GM23248 (cell line): ENCODE measurements at regions not wholly inside any gene's neighbourhood (a gene's known extent, or its start where the extent isn't known, plus 50 kb on each side); places are given as distances from the start of the nearest gene placed in this dataset.

Source experiments
- DNase-seq: peaks from one replicate; pipeline ENCODE4 v3.0.0-alpha.2; 2015
- H2AFZ ChIP-seq: fragments of 200-600 bp; sonication (generic); 2 replicates; pipeline ENCODE4 v1.6.1; 2016; ENCODE audit warnings: antibody characterized with exemption
- H3F3A ChIP-seq: fragments of 200-600 bp; sonication (generic); 2 replicates; pipeline ENCODE4 v1.6.1; 2016; ENCODE audit warnings: mild to moderate bottlenecking, antibody characterized with exemption, mixed run types; ENCODE audit not compliant: insufficient read depth
- H3K27ac ChIP-seq: fragments of 200-600 bp; sonication (generic); 2 replicates; pipeline ENCODE4 v1.5.1; 2016; ENCODE audit warnings: mild to moderate bottlenecking
- H3K27me3 ChIP-seq: fragments of 200-600 bp; sonication (generic); replicated peaks from 2 replicates; pipeline ENCODE4 v1.6.1; 2016; ENCODE audit warnings: mild to moderate bottlenecking; ENCODE audit not compliant: insufficient read depth
- H3K36me3 ChIP-seq: fragments of 200-600 bp; sonication (generic); 2 replicates; pipeline ENCODE4 v1.6.1; 2016; ENCODE audit warnings: low read depth, mild to moderate bottlenecking
- H3K4me1 ChIP-seq: fragments of 200-600 bp; sonication (generic); 2 replicates; pipeline ENCODE4 v1.6.1; 2016; ENCODE audit warnings: mild to moderate bottlenecking; ENCODE audit not compliant: insufficient read depth
- H3K4me2 ChIP-seq: fragments of 200-600 bp; sonication (generic); one replicate; pipeline ENCODE4 v1.6.1; 2016; ENCODE audit warnings: mild to moderate bottlenecking; ENCODE audit not compliant: unreplicated experiment
- H3K4me3 ChIP-seq: fragments of 200-600 bp; sonication (generic); 2 replicates; pipeline ENCODE4 v1.5.1; 2016; ENCODE audit warnings: mild to moderate bottlenecking
- H3K79me2 ChIP-seq: fragments of 200-600 bp; sonication (generic); 2 replicates; pipeline ENCODE4 v1.6.1; 2016; ENCODE audit warnings: mild to moderate bottlenecking; ENCODE audit not compliant: insufficient read depth
- H3K9ac ChIP-seq: fragments of 200-600 bp; sonication (generic); 2 replicates; pipeline ENCODE4 v1.6.1; 2016; ENCODE audit warnings: mild to moderate bottlenecking
- H3K9me2 ChIP-seq: fragments of 200-600 bp; sonication (generic); 2 replicates; pipeline ENCODE4 v1.6.1; 2016; ENCODE audit warnings: mixed run types, mild to moderate bottlenecking, moderate library complexity; ENCODE audit not compliant: insufficient read depth
- H3K9me3 ChIP-seq: fragments of 200-600 bp; sonication (generic); one replicate; pipeline ENCODE4 v1.6.1; 2017; ENCODE audit warnings: low read depth
- H4K20me1 ChIP-seq: fragments of 200-600 bp; sonication (generic); 2 replicates; pipeline ENCODE4 v1.6.0; 2016; ENCODE audit not compliant: insufficient read depth
- EZH2 ChIP-seq: fragments of 200-600 bp; sonication (generic); IDR thresholded peaks from 2 replicates; pipeline ENCODE4 v1.6.1; 2018; ENCODE audit warnings: antibody characterized with exemption, mild to moderate bottlenecking; ENCODE audit not compliant: insufficient read depth, poor library complexity, severe bottlenecking
- EZH2phosphoT487 ChIP-seq: fragments of 200-600 bp; sonication (generic); IDR thresholded peaks from 2 replicates; pipeline ENCODE4 v1.6.1; 2018; ENCODE audit warnings: antibody characterized with exemption, moderate library complexity, mild to moderate bottlenecking, low read depth; ENCODE audit not compliant: insufficient read depth
- WGBS, 2 experiments: methylation state at CpG; one replicate each; pipeline ENCODE4 v1.1.6; 2015 to 2017; ENCODE audit warnings: low lambda C conversion rate in 2 of 2, low coverage in 1 of 2; ENCODE audit errors: missing lambda C conversion rate in 2 of 2; 5-methylcytosine and 5-hydroxymethylcytosine counted together
- in situ Hi-C: fragments of 300-500 bp; cut with MboI; formaldehyde crosslinking; loops from 2 replicates; pipeline ENCODE4 v1.15.0; 2020

DNA sequence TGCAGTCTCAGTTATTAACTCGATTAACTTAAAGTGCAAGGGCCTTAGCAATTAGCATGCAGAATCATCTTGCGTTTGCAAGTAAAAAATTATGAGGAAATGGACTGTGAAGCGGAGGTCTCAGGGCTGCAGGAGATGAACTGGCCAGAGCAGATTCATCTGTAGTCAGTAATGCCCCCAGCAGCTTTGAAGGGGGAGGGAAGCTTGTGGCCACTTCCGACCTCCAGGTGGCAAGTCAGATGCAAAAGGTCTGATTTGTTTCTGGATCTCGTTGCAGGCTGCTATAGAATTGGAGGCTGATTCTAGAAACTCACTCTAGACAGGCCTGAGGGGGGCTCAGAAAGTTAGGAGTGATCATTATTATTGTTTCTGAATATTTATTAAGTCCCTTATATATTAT, 107.4 kb upstream of the RGS6 start:
- DNase-seq, result no peak
- no peaks in the 10 kb centered on the region for H3F3A ChIP-seq
- H3K4me3 ChIP-seq, result no peak overlapping the region
- no peaks in the 10 kb centered on the region; the same call in 1 of the 2 replicates for H3K27me3 ChIP-seq
- TF ChIP-seq EZH2 (no peak), EZH2phosphoT487 (no peak)
- H3K36me3 ChIP-seq, result no peaks in the 10 kb centered on the region
- no peak overlapping the region for H3K9ac ChIP-seq
- no peak overlapping the region for H2AFZ ChIP-seq
- in situ Hi-C loops, result no loop called here
- H3K9me3 ChIP-seq, result no peaks in the 10 kb centered on the region
- H3K79me2 ChIP-seq, result no peaks in the 10 kb centered on the region
- no peak overlapping the region for H3K27ac ChIP-seq
- no peaks in the 10 kb centered on the region for H4K20me1 ChIP-seq
- H3K4me2 ChIP-seq, result no peak overlapping the region
- WGBS, 2 experiments, result 30% methylated on average over 5 of the region's 5 CpGs
- H3K4me1 ChIP-seq, result no peaks in the 10 kb centered on the region
- no peaks in the 10 kb centered on the region for H3K9me2 ChIP-seq

DNA sequence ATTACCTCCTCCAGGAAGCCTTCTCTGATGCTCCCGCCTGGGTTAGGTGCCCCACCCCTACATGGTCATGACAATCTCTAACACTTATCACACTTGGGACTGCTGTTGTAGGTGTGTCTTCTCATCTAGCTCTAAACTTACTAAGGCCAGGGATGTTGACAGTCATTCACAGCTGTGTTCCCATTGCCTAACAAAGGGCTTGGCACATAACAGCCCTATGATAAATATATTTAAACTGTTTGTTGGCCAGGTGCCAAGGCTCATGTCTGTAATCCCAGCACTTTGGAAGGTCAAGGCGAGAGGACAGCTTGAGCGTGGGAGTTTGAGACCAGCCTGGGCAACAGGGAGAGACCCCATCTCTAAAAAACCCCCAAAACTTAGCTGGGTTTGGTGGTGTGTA, 98.8 kb upstream of the RGS6 start:
- Histone ChIP-seq H2AFZ (no peak overlapping the region), H3F3A (no peaks in the 10 kb centered on the region), H3K4me1 (no peaks in the 10 kb centered on the region), H3K4me3 (no peak overlapping the region), H3K27me3 (no peaks in the 10 kb centered on the region; the same call in 1 of the 2 replicates), H3K9me2 (no peaks in the 10 kb centered on the region), H3K9me3 (no peaks in the 10 kb centered on the region), H3K9ac (no peak overlapping the region), H4K20me1 (no peaks in the 10 kb centered on the region), H3K27ac (no peak overlapping the region), H3K36me3 (no peaks in the 10 kb centered on the region), H3K79me2 (no peaks in the 10 kb centered on the region), H3K4me2 (no peak overlapping the region)
- TF ChIP-seq EZH2phosphoT487 (no peak), EZH2 (no peak)
- DNase-seq, result no peak
- in situ Hi-C loops, result no loop called here
- 19 to 28% methylated on average over 3 of the region's 3 CpGs for WGBS, 2 experiments

DNA sequence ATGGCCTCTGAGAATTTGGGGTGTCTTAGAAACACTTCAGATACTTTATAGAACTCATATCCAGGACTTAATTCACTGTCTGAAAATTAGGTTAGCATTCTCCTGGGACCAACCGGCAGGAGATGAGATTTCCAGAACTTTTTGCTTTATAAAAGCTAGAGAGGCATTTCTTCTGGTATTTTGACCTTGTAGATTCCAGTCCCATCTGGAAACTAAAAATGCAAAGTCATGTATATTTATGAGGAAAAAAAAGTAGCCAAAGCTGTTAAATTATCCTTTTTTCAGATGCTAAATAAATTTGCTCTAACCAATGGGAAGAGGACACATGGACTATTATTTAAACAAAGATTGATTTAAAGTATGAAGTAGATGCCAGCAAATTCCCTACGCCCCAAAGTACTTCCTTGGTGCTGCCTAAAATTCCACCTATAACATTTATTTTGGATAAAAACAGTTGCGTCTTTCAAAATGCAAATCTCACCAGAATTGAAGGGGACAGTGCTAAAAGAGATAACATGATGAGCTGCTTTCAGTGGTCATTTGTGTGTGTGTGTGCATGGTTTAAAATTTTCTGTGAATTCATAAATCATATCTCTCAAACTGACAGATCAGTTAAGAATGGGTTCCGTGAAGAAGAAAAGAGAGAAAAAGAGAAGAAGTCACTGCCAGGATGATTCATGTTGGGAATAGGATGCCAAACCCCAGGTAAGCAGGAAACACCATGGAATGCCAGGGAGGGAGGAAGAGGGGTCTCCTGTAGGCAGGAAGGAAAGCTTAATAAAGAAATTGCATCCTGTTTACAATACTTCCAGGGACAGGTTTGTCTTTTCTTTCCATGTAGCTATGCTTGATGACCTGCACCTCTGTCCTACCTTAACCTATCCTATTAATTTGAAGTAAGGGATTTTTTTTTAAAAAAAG, 97.7 kb upstream of the RGS6 start:
- in situ Hi-C loops, result no loop called here

DNA sequence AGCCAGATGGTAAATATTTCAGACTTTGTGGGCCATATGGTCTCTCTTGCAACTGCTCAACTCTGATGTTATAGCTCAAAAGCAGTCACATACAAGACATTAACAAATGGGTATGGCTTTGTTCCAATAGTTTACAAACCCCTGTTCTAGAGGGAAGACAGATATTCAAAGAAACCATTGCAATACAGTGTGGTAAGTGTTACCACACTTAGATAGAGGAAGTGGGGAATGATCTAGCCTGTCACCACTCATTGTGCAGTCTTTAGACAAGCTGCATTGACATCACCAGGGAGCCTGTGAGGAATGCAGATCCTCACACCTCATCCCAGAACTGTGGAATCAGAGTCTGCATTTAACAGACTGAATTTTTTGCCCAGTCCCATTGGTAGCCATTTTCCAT, 80.0 kb upstream of the RGS6 start:
- Histone ChIP-seq H3K79me2 (no peaks in the 10 kb centered on the region), H3K9ac (no peak overlapping the region), H3K4me3 (no peak overlapping the region), H3K9me2 (no peaks in the 10 kb centered on the region), H3F3A (no peaks in the 10 kb centered on the region), H3K4me2 (no peak overlapping the region), H3K27me3 (peaks cover 15% of the 10 kb centered on the region), H4K20me1 (no peaks in the 10 kb centered on the region), H3K27ac (no peak overlapping the region), H3K4me1 (no peaks in the 10 kb centered on the region), H2AFZ (no peak overlapping the region), H3K36me3 (no peaks in the 10 kb centered on the region), H3K9me3 (no peaks in the 10 kb centered on the region)
- in situ Hi-C loops, result loop anchor here (25.0 kb wide), 1 partner anchor 740 kb away; no protein-coding TSS in a partner anchor
- no peak for TF ChIP-seq EZH2
- DNase-seq, result no peak

More for the DNA sequence above, 97.7 kb upstream of the RGS6 start:
- DNase-seq, result no peak
- WGBS, 2 experiments, result 57 to 66% methylated on average over 4 of the region's 4 CpGs
- Histone ChIP-seq H3F3A (no peaks in the 10 kb centered on the region), H3K9ac (no peak overlapping the region), H3K9me3 (no peaks in the 10 kb centered on the region), H4K20me1 (no peaks in the 10 kb centered on the region), H3K36me3 (no peaks in the 10 kb centered on the region), H2AFZ (no peak overlapping the region), H3K4me1 (no peaks in the 10 kb centered on the region), H3K79me2 (no peaks in the 10 kb centered on the region), H3K27me3 (peaks cover 3% of the 10 kb centered on the region; the same call in 1 of the 2 replicates), H3K9me2 (no peaks in the 10 kb centered on the region), H3K4me2 (no peak overlapping the region), H3K27ac (no peak overlapping the region), H3K4me3 (no peak overlapping the region)
- TF ChIP-seq EZH2 (no peak), EZH2phosphoT487 (no peak)
